ENCODE measurements at regions not wholly inside any gene's neighbourhood (a gene's known extent, or its start where the extent isn't known, plus 50 kb on each side); places are given as distances from the start of the nearest gene placed in this dataset.

DNA sequence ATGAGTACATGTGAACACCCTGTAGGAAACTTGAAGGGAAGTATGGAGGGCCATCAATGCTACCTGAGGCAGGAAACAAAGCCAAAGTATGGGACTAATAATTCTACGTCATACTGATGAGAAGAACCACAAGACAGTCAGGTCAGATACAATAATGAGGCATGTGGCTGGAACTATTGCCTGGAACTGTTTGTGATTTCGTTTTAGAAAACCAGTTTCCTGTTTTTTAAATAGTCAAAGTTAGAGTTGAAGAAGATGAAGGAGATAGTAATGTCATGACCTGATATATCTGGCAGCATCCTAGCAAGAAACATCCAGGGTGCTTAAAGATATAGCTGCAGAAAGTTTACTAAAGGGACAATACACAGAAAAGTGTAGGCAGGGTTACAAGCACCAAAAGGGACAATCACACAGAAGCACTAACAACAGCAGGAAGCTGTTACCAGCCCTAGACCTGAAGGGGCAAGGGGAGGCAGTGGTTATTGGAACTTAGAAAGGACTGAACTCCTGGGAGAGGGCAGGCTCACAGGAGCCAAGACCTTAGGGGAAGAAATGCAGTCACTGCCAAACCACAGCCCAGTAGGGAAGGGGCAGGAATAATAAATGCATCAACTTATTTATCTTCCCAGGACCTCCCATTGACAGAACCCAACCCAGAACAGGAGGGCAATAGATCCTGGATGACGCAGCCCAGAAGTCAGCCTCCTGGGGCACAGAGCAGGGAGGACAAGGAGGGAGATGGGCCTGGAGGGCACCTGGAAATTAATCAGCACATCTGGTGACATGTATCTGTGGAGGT, 302.1 kb upstream of the STT3B start:
- peaks cover 44 to 71% of the 10 kb centered on the region in 2 donors for H3K4me1 ChIP-seq (ENCODE audit: control insufficient read depth in 2 of 2, insufficient read depth in 2 of 2, low read length in 2 of 2)
- DNase-seq (ENCODE audit: low read depth in 6 of 9, low spot score in 9 of 9) = peak in 1 of 9 donors; percentile 41
- peak overlapping the region; percentile 6 to 77 for H3K27ac ChIP-seq (ENCODE audit: low read depth in 1 of 2, low read length in 1 of 2)
- no peak overlapping the region for H3K4me3 ChIP-seq (ENCODE audit: low read length in 2 of 2)
- no peaks in the 10 kb centered on the region for H3K36me3 ChIP-seq (ENCODE audit: control insufficient read depth in 2 of 2, insufficient read depth in 2 of 2, low read length in 1 of 2)
- no peaks in the 10 kb centered on the region for H3K9me3 ChIP-seq (ENCODE audit: control insufficient read depth in 2 of 2, insufficient read depth in 1 of 2, low read length in 1 of 2)
- WGBS = 39% methylated on average over 3 of the region's 3 CpGs
- no peaks in the 10 kb centered on the region for H3K27me3 ChIP-seq (ENCODE audit: control insufficient read depth in 2 of 2, insufficient read depth in 1 of 2, low read length in 1 of 2)

DNA sequence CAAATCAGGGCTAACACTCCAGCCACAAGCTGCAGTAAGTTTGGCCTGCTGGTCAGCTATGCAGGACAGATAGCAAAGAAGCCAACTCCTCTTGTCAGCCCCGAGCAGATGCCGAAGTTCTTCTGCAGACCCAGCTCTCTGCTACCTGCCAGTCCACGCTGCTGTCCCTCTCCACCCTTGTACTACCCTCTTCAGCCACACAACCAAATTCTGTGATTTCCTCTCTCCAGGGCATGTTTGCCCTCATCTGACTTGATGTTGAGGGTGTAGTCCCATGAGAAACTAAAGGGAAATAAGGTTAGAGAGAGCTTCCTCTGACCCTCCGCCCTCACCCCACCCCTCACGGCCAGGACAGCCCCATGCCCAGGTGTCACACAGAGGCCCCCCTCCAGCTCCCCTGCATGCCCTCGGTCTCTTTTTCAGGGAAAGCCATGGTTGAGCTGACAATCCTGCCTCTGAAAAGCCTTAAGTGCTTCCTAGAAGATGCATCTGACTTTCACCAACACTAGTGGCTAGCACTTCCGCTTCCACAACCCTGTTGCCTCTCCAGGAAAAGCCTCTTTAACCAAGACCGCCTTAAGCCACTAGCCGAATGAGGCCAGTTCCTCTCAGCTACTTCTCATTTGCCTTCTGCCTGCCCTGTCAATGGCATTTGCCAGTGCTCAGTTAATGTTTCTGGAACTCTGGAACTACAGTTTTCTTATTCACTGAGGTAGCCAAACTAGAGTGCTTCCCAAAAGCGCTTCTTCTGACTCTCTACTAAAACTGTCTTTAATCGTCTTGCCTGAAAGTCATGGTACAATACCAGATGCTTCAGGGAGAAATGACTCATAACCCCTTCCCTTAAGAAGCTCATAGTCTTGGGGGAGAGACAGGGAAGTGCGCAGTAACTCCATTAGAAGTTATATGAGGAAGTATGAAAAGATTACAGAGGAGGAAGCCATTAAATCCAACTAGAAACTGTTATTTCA, 300.4 kb upstream of the STT3B start:
- no peak for DNase-seq (ENCODE audit: low read depth in 6 of 9, low spot score in 9 of 9)
- 76% methylated on average over 12 of the region's 12 CpGs for WGBS
- H3K4me1 ChIP-seq (ENCODE audit: control insufficient read depth in 2 of 2, insufficient read depth in 2 of 2, low read length in 2 of 2) = peaks cover 28 to 54% of the 10 kb centered on the region in 2 donors
- H3K36me3 ChIP-seq (ENCODE audit: control insufficient read depth in 2 of 2, insufficient read depth in 2 of 2, low read length in 1 of 2) = no peaks in the 10 kb centered on the region
- H3K4me3 ChIP-seq (ENCODE audit: low read length in 2 of 2) = no peak overlapping the region
- no peaks in the 10 kb centered on the region for H3K27me3 ChIP-seq (ENCODE audit: control insufficient read depth in 2 of 2, insufficient read depth in 1 of 2, low read length in 1 of 2)
- H3K27ac ChIP-seq (ENCODE audit: low read depth in 1 of 2, low read length in 1 of 2) = peak overlapping the region; percentile 9 to 25
- no peaks in the 10 kb centered on the region for H3K9me3 ChIP-seq (ENCODE audit: control insufficient read depth in 2 of 2, insufficient read depth in 1 of 2, low read length in 1 of 2)

DNA sequence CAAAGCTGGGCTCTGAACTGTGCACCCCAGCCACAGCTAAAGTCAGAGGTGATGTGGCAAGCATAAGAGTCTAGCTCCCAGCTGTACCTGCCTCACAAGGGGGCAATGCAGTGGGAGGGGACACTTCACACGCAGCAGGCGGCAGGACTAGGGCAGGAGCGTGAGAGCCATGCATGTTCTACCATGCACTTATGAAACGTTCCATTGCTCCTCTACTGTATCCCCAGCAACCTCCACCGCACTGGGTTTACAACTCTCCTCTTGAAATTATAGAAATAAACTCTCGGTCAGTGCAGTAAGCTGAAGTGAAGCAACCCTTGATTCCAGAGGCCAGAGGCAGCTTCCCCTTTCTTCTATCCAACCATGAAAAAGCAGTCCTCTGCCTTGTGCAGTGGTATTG, 298.6 kb upstream of the STT3B start:
- no peaks in the 10 kb centered on the region for H3K27me3 ChIP-seq (ENCODE audit: control insufficient read depth in 2 of 2, insufficient read depth in 1 of 2, low read length in 1 of 2)
- 39% methylated on average over 6 of the region's 6 CpGs for WGBS
- no peak overlapping the region for H3K4me3 ChIP-seq (ENCODE audit: low read length in 2 of 2)
- H3K9me3 ChIP-seq (ENCODE audit: control insufficient read depth in 2 of 2, insufficient read depth in 1 of 2, low read length in 1 of 2) = no peaks in the 10 kb centered on the region
- H3K27ac ChIP-seq (ENCODE audit: low read depth in 1 of 2, low read length in 1 of 2) = no peak overlapping the region
- peaks cover 24 to 42% of the 10 kb centered on the region in 2 donors for H3K4me1 ChIP-seq (ENCODE audit: control insufficient read depth in 2 of 2, insufficient read depth in 2 of 2, low read length in 2 of 2)
- DNase-seq (ENCODE audit: low read depth in 6 of 9, low spot score in 9 of 9) = peak in 1 of 9 donors; percentile 50
- no peaks in the 10 kb centered on the region for H3K36me3 ChIP-seq (ENCODE audit: control insufficient read depth in 2 of 2, insufficient read depth in 2 of 2, low read length in 1 of 2)

DNA sequence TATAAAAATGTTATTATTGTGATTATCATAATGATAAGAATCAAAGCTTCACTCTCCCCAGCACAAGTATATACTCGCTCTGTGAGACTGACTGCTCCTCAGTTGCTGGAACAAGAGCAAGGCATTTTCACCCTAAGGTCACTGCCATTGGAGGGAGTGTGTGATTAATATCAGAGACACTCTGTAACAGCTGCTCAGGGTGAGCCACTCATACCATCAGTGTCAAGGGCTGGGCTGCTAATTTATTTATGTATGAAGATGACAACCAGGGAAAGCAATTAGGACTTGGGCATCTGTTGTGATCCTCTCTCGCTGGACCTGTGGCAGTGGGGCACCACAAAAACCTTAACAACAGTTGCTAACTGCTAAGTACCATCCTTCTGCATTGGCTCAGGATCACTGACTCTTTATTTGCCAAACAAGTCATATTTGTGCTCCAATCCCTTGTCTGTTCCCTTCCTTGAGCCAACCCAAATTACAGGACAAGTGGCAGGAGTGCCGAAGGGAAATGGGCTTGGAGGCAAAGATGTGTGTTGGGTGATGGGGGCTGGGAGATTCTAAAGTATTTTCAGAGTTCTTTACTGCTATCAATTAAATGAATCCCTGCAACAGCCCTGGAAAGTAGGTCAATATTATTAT, 297.5 kb upstream of the STT3B start:
- H3K4me1 ChIP-seq (ENCODE audit: control insufficient read depth in 2 of 2, insufficient read depth in 2 of 2, low read length in 2 of 2) = peaks cover 22 to 33% of the 10 kb centered on the region in 2 donors
- H3K27ac ChIP-seq (ENCODE audit: low read depth in 1 of 2, low read length in 1 of 2) = no peak overlapping the region
- WGBS = 94% methylated on average over 3 of the region's 3 CpGs
- no peaks in the 10 kb centered on the region for H3K27me3 ChIP-seq (ENCODE audit: control insufficient read depth in 2 of 2, insufficient read depth in 1 of 2, low read length in 1 of 2)
- H3K36me3 ChIP-seq (ENCODE audit: control insufficient read depth in 2 of 2, insufficient read depth in 2 of 2, low read length in 1 of 2) = no peaks in the 10 kb centered on the region
- DNase-seq (ENCODE audit: low read depth in 6 of 9, low spot score in 9 of 9) = no peak
- H3K9me3 ChIP-seq (ENCODE audit: control insufficient read depth in 2 of 2, insufficient read depth in 1 of 2, low read length in 1 of 2) = no peaks in the 10 kb centered on the region
- H3K4me3 ChIP-seq (ENCODE audit: low read length in 2 of 2) = no peak overlapping the region

DNA sequence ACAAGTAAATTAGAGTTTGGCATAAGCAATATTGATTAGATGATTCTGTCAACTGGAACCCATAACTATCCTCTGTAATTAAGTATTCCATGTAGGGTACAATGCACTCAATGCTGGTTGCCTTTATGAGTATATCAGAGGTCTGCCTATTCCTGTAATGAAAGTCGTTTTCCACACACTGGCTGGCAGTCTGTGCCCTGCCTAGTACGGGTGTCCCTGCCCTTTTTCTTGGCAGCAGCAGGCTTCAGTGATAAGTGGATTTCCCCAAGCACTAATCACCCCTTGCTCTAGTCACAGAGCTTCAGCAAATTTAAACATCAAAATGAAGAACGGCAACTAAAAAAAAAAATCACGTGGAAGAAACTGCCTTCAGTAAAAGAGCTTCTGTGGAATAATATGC, 294.8 kb upstream of the STT3B start:
- Histone ChIP-seq H3K36me3 (ENCODE audit: control insufficient read depth in 2 of 2, insufficient read depth in 2 of 2, low read length in 1 of 2) (no peaks in the 10 kb centered on the region), H3K27me3 (ENCODE audit: control insufficient read depth in 2 of 2, insufficient read depth in 1 of 2, low read length in 1 of 2) (no peaks in the 10 kb centered on the region), H3K27ac (ENCODE audit: low read depth in 1 of 2, low read length in 1 of 2) (no peak overlapping the region), H3K9me3 (ENCODE audit: control insufficient read depth in 2 of 2, insufficient read depth in 1 of 2, low read length in 1 of 2) (no peaks in the 10 kb centered on the region), H3K4me1 (ENCODE audit: control insufficient read depth in 2 of 2, insufficient read depth in 2 of 2, low read length in 2 of 2) (peaks cover 9 to 11% of the 10 kb centered on the region in 2 donors), H3K4me3 (ENCODE audit: low read length in 2 of 2) (no peak overlapping the region)
- no peak for DNase-seq (ENCODE audit: low read depth in 6 of 9, low spot score in 9 of 9)
- WGBS = 92% methylated on average over 4 of the region's 4 CpGs

DNA sequence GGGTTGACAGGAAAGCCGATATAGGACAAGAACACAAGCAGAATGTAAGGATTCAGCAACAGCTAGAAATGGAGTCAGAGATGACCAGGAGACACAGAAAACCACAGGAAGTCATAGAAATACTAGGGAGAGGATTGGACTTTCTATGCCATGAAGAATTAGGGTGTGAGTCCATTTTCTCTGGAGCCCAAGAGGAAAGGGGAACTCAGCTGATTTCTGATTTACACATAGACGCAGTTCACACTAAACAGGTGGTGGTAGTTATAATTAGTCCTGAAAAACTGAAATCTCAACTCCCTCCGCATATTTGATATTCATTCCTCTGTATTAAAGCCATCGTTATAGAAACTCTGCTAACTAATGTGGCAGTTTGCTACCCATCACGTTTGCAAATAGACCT, 292.7 kb upstream of the STT3B start:
- Histone ChIP-seq H3K4me3 (ENCODE audit: low read length in 2 of 2) (no peak overlapping the region), H3K27me3 (ENCODE audit: control insufficient read depth in 2 of 2, insufficient read depth in 1 of 2, low read length in 1 of 2) (no peaks in the 10 kb centered on the region), H3K27ac (ENCODE audit: low read depth in 1 of 2, low read length in 1 of 2) (no peak overlapping the region), H3K9me3 (ENCODE audit: control insufficient read depth in 2 of 2, insufficient read depth in 1 of 2, low read length in 1 of 2) (no peaks in the 10 kb centered on the region), H3K4me1 (ENCODE audit: control insufficient read depth in 2 of 2, insufficient read depth in 2 of 2, low read length in 2 of 2) (no peaks in the 10 kb centered on the region), H3K36me3 (ENCODE audit: control insufficient read depth in 2 of 2, insufficient read depth in 2 of 2, low read length in 1 of 2) (no peaks in the 10 kb centered on the region)
- WGBS = 92% methylated on average over 5 of the region's 5 CpGs
- no peak for DNase-seq (ENCODE audit: low read depth in 6 of 9, low spot score in 9 of 9)

DNA sequence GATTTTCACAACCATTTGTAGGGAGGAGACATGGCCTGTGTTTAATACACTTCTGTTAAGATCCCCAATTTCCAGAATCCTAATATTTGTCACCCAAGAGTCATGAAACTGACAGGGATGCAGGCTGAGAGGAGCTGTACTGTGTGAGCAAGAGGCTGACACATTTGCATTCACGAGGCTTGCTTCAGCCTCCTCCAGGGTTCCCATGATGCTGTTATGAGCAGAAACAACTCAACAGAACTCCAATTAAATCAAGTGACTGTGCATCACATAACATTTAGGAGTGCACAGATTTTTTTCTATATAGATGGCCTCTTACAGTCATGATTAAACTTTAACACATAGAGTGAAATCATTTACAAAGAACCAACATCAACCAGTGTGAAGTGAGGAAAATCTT, 292.3 kb upstream of the STT3B start:
- no peaks in the 10 kb centered on the region for H3K36me3 ChIP-seq (ENCODE audit: control insufficient read depth in 2 of 2, insufficient read depth in 2 of 2, low read length in 1 of 2)
- DNase-seq (ENCODE audit: low read depth in 6 of 9, low spot score in 9 of 9) = no peak
- no peak overlapping the region for H3K27ac ChIP-seq (ENCODE audit: low read depth in 1 of 2, low read length in 1 of 2)
- WGBS = 98% methylated on average over 1 of the region's 1 CpG
- H3K4me3 ChIP-seq (ENCODE audit: low read length in 2 of 2) = no peak overlapping the region
- H3K4me1 ChIP-seq (ENCODE audit: control insufficient read depth in 2 of 2, insufficient read depth in 2 of 2, low read length in 2 of 2) = no peaks in the 10 kb centered on the region
- H3K9me3 ChIP-seq (ENCODE audit: control insufficient read depth in 2 of 2, insufficient read depth in 1 of 2, low read length in 1 of 2) = no peaks in the 10 kb centered on the region
- no peaks in the 10 kb centered on the region for H3K27me3 ChIP-seq (ENCODE audit: control insufficient read depth in 2 of 2, insufficient read depth in 1 of 2, low read length in 1 of 2)

DNA sequence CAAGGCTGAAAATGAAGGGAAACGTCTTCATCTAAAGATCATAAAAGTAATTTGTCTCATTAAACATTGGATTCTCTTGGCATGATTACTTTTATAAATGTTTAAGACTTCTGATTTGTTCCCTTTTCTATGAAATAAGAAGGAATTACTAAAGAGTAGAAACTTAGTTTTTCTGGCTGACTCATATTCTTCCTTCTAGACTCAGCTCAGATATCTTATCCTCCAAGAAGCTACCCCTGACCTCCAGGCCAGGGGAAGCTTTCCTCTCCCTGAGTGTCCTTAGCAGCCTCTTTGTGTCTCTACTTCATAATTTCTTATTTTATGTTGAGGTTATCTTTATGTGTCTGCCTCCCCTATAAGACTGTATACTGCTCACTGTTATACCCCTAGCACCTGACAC, 291.9 kb upstream of the STT3B start:
- no peak for DNase-seq (ENCODE audit: low read depth in 6 of 9, low spot score in 9 of 9)
- no peaks in the 10 kb centered on the region for H3K4me1 ChIP-seq (ENCODE audit: control insufficient read depth in 2 of 2, insufficient read depth in 2 of 2, low read length in 2 of 2)
- WGBS = 96% methylated on average over 1 of the region's 1 CpG
- H3K27ac ChIP-seq (ENCODE audit: low read depth in 1 of 2, low read length in 1 of 2) = no peak overlapping the region
- H3K4me3 ChIP-seq (ENCODE audit: low read length in 2 of 2) = no peak overlapping the region
- H3K9me3 ChIP-seq (ENCODE audit: control insufficient read depth in 2 of 2, insufficient read depth in 1 of 2, low read length in 1 of 2) = no peaks in the 10 kb centered on the region
- H3K36me3 ChIP-seq (ENCODE audit: control insufficient read depth in 2 of 2, insufficient read depth in 2 of 2, low read length in 1 of 2) = no peaks in the 10 kb centered on the region
- no peaks in the 10 kb centered on the region for H3K27me3 ChIP-seq (ENCODE audit: control insufficient read depth in 2 of 2, insufficient read depth in 1 of 2, low read length in 1 of 2)

DNA sequence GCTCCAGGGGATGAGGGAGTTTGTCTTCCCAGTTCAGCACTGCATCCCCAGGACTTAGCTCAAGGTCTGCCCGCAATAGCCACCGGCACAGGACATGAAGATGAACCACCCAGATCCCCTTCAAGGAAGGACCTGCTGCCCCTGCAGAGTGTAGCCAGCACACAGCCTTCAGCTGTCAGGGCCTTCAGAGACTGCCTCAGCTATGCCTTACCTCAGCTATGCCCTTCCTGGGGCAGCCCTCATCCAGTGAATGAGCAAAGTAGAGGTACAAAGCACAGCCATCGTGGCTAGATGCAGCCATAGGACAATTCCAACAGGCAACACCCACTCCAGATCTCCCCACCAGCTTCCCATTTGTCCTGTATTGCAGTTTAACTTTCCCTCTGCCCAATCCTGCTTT, 291.2 kb upstream of the STT3B start:
- H3K27ac ChIP-seq (ENCODE audit: low read depth in 1 of 2, low read length in 1 of 2) = no peak overlapping the region
- H3K27me3 ChIP-seq (ENCODE audit: control insufficient read depth in 2 of 2, insufficient read depth in 1 of 2, low read length in 1 of 2) = no peaks in the 10 kb centered on the region
- no peak for DNase-seq (ENCODE audit: low read depth in 6 of 9, low spot score in 9 of 9)
- no peak overlapping the region for H3K4me3 ChIP-seq (ENCODE audit: low read length in 2 of 2)
- H3K9me3 ChIP-seq (ENCODE audit: control insufficient read depth in 2 of 2, insufficient read depth in 1 of 2, low read length in 1 of 2) = no peaks in the 10 kb centered on the region
- 98% methylated on average over 3 of the region's 3 CpGs for WGBS
- no peaks in the 10 kb centered on the region for H3K36me3 ChIP-seq (ENCODE audit: control insufficient read depth in 2 of 2, insufficient read depth in 2 of 2, low read length in 1 of 2)
- no peaks in the 10 kb centered on the region for H3K4me1 ChIP-seq (ENCODE audit: control insufficient read depth in 2 of 2, insufficient read depth in 2 of 2, low read length in 2 of 2)
